HG02610 (cell line): ENCODE measurements at regions not wholly inside any gene's neighbourhood (a gene's known extent, or its start where the extent isn't known, plus 50 kb on each side); places are given as distances from the start of the nearest gene placed in this dataset.

ENCODE experiments used
- ATAC-seq: cut with Tn5 transposase; IDR thresholded peaks from one replicate; pipeline ENCODE4 v1.9.1; 2021; ENCODE audit warnings: mild to moderate bottlenecking, moderate library complexity; ENCODE audit not compliant: unreplicated experiment

DNA sequence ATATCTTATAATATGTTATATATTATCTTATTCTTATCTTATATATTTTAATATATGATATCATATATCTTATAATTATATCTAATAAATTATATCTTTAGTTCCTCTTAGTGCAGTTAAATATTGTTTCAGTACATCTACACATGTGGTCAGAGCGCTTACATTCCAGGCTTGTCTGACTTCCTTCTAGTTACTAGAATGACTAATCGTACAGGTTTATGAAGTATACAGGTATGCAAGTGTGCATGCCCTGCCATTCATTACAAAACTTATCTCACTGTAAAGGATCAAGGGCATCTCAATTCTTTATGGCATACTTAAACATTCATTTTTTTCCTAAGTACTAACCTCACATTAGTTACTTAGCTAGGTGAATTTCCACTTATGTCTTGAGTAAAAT is 1278.0 kb upstream of the MAP3K7 start:
- ATAC-seq: no peak

DNA sequence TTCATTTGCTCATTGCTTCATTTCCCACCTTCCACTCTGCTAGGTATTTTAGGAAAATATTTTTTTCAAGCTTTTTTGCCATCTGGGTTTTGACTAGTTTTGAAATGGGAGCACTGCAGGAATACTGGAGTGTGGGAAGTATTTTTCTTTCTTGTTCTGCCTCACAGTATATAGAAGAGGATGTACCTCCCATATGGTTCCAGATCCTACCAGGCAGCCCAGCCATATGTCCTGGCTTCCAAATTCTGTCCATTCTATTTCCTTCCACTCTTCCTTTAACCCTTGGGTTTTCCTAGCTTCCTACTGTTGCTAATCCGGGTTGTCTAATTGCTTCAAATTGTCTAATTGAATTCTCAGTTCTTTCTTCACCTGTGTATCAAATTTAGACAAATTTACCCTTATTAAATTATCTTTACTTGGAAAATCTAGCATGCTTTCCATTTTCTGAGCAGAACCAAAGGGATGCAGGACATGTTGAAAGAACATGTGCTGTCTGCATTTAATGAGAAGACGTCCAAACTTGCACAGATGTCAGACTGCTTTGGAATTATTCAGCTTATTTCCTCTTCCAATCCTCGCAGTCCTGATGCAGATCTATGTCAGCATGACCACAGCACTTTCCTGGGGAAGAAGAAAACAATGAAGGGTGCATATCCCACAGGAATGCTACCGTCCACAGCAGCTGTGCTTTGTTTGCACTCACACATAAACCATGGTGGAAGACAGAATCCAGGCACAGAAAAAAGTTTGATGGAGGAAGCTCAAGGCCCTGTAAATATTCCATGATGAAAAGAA is 1273.9 kb upstream of the MAP3K7 start:
- ATAC-seq: no peak

DNA sequence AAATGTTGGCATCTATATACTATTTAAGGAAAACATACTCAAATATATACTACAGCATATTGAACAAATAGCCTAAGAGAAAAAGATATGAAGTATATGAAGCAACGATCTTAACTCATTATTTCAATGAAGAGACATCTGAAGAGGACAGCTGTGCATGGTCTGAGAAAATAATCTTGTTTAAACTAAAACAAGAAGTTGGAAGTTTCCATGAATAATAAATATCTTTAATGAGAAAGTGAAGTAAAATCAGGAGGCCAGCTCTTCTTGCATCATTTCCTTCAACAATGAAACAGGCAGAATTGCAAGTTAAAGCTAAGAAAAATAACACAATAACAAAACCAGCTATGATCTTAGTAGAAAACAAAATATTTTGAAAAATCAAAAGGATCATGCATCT is 1265.4 kb upstream of the MAP3K7 start:
- ATAC-seq: no peak

- no peak for ATAC-seq
Observed at GRCh38 chr6:91834813-91835212, 1247.9 kb upstream of the MAP3K7 start.

DNA sequence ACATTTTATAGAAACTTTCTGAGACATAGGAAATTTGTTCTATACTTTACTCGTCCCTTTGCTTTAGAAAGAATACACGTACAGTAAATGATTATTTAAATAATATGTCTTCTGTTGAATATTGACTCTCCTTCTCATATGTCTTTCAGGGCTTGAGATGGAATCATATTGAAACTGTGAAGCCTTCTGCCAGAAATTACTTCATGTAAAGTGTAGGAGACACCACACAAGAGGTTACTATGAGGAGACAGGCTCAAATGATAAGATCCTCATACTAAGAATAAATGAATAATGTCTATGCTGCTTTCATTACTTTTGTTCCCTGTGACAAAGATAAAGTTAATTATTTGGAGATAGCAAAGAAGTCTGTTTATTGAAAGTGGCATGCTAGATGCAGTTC is 1240.3 kb upstream of the MAP3K7 start:
- no peak for ATAC-seq

- ATAC-seq: no peak
Observed at GRCh38 chr6:91826128-91826527, 1239.3 kb upstream of the MAP3K7 start.

- ATAC-seq: no peak
Observed at GRCh38 chr6:91824331-91824730, 1237.5 kb upstream of the MAP3K7 start.

- no peak for ATAC-seq
Observed at GRCh38 chr6:91822581-91822980, 1235.7 kb upstream of the MAP3K7 start.

- no peak for ATAC-seq
Observed at GRCh38 chr6:91816335-91816734, 1229.5 kb upstream of the MAP3K7 start.

DNA sequence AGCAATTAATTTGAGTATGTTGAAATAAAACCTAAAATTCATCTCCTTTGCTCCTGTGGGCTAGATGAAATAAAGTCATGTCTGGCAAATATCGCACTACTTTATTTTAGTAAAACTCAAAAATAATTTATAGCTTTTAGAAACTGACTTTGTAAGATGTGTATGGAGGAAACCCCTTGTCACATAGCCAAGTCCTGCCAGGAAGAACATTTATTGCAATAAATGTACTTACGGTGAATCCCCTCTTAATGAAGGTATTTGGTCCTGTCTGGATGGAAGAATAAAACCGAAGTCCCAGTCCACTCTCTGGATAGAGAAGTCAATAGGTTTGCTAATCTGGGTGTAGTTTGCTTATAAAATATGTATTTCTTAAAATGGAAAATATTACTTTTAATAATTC is 1226.8 kb upstream of the MAP3K7 start:
- ATAC-seq: no peak

DNA sequence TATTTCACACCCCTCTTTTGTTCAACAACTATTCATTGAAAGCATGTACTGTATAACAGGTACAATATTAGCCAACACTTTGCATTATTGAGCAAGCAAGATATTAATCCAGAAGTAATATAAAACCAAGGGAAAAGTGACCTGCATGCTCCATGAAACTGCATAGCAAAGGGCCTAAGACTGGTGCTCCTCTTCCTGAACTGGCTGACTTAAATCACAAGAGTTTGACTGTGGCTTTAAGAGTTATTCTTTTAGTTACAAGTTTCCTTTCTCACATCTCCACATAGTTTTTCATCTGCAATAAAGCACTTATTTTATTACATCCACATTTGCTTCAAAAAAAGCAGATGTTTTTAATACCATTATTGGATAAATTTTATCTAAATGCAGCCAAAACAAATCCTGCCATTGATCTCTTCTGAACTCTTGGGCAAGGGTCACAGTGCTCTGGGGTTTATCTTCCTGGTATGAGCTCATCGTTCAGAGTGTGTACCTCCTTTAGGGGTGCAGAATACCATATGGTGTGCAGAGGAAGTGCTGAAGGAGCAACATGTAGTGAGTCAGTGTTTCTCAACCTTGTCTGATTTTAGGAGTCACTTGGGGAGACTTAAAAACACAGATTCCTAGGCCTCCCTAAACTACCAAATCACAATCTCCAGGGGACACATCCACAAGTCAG is 1225.9 kb upstream of the MAP3K7 start:
- ATAC-seq: no peak

- no peak for ATAC-seq
Observed at GRCh38 chr6:91804981-91805380, 1218.1 kb upstream of the MAP3K7 start.

GRCh38 chr6:91802431-91802830 is 1215.6 kb upstream of the MAP3K7 start:
- ATAC-seq: no peak

- no peak for ATAC-seq
Observed at GRCh38 chr6:91796603-91797002, 1209.7 kb upstream of the MAP3K7 start.

- ATAC-seq: no peak
Observed at GRCh38 chr6:91788501-91788900, 1201.6 kb upstream of the MAP3K7 start.

GRCh38 chr6:91786474-91787184 is 1199.8 kb upstream of the MAP3K7 start:
- ATAC-seq: no peak

- no peak for ATAC-seq
Observed at GRCh38 chr6:91782802-91783201, 1195.9 kb upstream of the MAP3K7 start.

DNA sequence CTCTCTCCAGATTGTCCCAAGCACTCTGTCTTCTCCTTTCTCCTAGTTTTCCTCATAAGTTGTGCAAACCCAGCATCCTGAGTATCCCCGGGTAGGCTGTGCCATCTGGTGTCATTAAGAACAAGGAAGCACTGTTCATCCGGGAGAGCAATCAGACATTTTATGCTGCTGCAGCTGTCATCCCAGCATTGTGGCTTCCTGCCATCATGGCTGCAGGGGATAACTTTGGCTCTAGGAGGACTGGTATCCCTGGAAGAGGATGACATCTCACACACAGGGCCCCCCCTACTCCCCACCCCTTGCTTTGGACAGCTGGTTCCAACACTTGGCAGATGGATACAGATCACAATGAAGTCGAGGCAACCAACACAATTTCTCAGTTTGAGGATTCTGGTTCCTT is 1195.1 kb upstream of the MAP3K7 start:
- ATAC-seq: no peak

- no peak for ATAC-seq
Observed at GRCh38 chr6:91780270-91780669, 1193.4 kb upstream of the MAP3K7 start.

GRCh38 chr6:91761621-91762020 is 1174.7 kb upstream of the MAP3K7 start:
- ATAC-seq: no peak

GRCh38 chr6:91754691-91755090 is 1167.8 kb upstream of the MAP3K7 start:
- ATAC-seq: no peak

- ATAC-seq: no peak
Observed at GRCh38 chr6:91751526-91751925, 1164.7 kb upstream of the MAP3K7 start.
